HG03064 (cell line): ENCODE measurements at regions not wholly inside any gene's neighbourhood (a gene's known extent, or its start where the extent isn't known, plus 50 kb on each side); places are given as distances from the start of the nearest gene placed in this dataset.

Source experiments
- ATAC-seq: cut with Tn5 transposase; IDR thresholded peaks from one replicate; pipeline ENCODE4 v1.9.1; 2021; ENCODE audit warnings: low read depth; ENCODE audit not compliant: unreplicated experiment

- no peak for ATAC-seq
Observed at GRCh38 chr5:145223582-145223981, 611.6 kb downstream of the PRELID2 start.

DNA sequence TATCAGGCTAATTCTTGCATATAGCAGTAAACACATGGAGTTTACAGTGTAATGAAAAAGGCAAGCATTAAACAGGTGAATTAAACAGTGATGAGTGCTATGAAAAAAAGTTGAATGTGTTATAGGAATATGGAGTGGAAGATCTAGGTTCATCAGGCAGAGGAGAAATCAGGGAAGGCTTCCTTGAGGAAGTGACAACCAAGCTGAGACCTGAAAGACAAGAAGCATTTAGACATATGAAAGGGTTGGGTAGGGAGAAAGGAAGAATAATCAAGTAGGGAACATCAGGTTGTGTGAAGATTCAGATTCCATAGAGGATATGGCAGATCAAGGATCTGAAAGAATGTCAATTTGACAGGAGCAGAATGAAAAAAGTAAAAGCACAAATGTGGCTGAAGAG lies 612.5 kb downstream of the PRELID2 start:
- no peak for ATAC-seq

DNA sequence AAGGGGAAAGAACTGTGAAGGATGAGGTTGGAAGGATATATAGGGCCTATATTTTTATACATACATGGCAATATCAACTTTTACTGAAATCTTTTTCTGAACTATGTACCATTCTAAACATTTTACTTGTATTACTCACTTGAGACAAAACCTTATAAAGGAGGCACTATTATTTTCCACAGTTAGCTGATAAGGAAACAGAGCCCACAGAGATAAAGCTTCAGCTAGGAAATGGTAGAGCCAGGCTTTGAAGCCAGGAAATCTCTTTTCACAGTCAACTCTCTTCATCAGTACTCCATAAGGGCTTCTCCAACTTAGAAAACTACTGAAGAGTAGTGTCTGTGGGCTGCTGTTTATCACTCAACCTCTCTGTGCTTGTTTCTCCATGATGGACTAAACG lies 613.7 kb downstream of the PRELID2 start:
- ATAC-seq: no peak

- no peak for ATAC-seq
Observed at GRCh38 chr5:145220481-145220880, 614.7 kb downstream of the PRELID2 start.

GRCh38 chr5:145218982-145219381 lies 616.2 kb downstream of the PRELID2 start:
- no peak for ATAC-seq

DNA sequence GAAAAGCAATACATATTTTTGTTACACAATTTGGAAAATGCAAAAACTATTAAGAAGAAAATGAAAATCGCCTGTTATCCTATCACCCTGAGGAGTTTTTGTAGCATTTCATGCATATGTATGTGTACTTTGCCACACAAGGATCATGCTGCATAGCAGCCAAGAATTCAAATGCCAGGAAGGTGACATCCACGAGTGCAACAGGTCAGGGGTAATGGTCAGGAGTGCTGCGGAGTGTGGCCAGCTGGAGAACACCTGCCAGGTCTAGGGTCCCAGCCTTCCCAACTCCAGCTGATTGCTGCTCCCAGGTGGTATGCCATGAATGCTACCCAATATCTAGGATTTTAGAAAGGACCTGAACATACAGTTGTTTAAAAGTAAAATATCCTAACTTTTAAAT lies 617.1 kb downstream of the PRELID2 start:
- no peak for ATAC-seq

DNA sequence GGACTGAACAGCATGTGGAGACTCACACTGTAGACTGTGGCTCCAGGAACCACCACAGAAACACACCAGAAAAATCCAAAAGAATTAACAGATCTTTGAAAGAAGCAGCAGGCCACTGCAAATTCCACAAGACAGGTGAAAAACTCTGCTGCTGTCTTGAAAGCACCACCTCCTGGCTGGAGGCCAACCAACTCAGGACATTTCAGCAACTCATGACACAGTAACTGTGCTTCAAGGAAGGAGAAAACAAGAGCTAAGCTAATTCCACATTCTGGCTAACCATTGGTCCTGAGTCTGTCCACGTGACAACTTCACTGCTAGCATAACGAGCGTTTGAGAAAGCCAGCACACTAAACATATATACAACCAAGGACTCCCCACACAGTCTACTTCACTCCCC lies 625.1 kb downstream of the PRELID2 start:
- no peak for ATAC-seq

DNA sequence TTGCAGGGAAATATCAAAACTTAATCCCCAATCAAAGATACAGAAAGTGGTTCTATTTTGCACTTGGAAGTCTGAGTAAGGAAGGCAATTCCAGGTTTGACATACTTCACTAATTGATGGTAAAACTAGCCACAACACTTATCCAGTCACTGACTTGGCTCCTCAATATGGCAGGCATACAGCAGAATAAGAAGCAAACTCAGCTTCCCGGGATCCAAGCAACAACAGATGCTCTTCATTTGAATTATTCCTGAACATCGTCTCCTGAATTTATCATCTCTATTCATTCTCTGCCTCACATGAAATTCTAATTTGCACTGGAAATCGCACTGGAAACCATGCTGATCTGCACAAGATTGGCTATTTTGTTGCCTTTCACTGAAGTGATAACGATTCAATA lies 629.6 kb downstream of the PRELID2 start:
- no peak for ATAC-seq

DNA sequence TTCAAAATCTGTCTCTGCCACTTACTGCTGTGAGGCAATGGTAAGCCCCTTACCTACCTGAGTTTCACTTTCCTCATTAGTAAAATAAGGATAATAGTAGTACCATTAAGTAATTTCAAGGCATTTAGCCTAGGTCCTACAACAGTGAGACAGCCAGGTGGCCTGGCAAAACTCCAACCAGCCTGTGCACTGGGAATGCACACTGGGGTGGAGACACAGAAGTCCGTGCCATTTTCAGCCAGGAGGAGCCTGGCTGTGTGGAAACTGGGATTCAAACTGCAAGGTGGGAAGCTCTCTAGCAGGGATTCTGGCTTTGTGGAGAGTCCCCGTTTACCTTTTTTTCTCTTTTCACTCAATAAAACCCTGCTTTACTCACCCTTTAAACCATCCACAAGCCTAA lies 630.4 kb downstream of the PRELID2 start:
- ATAC-seq: no peak

GRCh38 chr5:145203193-145203592 lies 631.9 kb downstream of the PRELID2 start:
- ATAC-seq: no peak

GRCh38 chr5:145198525-145199260 lies 636.4 kb downstream of the PRELID2 start:
- no peak for ATAC-seq

GRCh38 chr5:145189746-145190145 lies 645.4 kb downstream of the PRELID2 start:
- ATAC-seq: no peak

DNA sequence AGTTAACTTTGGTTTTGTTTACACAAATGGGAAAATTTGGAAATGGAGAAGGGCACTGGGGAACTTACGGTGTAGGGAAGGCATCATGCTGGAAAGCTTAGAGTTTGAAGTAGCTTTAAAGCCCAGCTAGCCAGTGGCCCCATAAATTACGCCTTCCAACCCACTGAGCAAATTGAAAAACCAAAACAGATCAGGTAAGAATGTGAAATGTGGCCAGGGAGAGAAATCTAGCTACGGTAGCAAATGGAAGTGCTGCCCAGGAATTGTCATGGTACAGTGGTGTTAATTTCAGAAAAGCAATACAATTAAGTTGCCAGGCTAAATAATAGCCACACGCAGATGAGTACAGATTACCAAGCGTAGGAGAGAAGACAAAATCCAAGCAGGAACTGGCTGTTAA lies 654.8 kb downstream of the PRELID2 start:
- ATAC-seq: no peak

DNA sequence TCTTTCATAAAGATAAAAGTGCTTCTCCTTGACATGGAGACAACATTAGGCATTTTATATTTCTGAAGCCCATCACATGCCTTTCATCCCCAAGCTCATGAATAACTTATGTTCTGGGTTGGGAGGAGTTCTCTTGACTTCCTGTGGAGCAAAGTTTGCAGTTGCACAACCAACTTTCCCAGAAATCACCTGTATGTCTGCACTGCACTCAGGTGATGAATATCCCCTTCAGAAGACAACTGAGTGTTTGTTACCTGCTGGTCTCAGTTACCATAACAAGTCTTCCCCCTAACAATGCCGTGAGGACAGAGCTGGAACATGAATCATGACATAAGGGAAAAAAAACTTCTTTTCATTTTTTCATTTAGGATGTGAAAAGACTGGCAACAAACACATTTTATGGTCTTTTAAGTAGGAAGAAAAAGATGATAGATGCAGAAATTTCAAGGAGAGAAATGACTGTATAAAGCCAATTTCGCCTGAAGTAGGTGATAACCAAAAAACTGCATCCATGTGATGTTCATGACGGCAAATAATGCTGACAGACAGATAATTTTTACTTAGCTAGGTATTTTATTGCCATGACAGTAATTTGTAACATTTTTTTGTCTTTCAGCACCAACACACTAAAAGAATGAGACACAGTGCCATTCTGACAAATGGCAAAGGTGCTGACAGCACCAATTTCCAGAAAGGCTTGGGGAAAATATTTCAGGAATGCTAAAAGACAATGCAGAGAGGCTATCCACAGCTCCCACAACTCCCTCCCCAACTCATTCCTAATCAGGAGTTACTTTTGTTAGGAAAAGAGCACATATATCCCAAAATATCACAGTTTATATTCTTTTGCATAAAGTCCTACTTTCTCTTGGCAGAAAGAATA lies 656.3 kb downstream of the PRELID2 start:
- ATAC-seq: no peak

DNA sequence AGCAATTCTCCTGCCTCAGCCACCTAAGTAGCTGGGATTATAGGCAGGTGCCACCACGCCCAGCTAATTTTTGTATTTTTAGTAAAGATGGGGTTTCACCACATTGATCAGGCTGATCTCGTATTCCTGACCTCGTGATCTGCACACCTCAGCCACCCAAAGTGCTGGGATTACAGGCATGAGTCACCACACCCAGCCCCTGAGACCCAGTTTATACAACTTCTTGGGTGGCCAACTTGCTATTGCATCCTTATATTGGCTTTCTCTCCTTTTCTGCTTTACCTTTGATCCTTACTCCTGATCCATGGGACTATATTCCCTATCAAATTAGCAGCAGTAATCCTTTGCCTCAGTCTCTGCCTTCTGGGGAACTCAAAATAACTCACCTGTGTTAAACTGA lies 659.1 kb downstream of the PRELID2 start:
- ATAC-seq: no peak

- no peak for ATAC-seq
Observed at GRCh38 chr5:145166110-145166509, 669.0 kb downstream of the PRELID2 start.

GRCh38 chr5:145163876-145164275 lies 671.3 kb downstream of the PRELID2 start:
- no peak for ATAC-seq

- ATAC-seq: no peak
Observed at GRCh38 chr5:145162626-145163025, 672.5 kb downstream of the PRELID2 start.

DNA sequence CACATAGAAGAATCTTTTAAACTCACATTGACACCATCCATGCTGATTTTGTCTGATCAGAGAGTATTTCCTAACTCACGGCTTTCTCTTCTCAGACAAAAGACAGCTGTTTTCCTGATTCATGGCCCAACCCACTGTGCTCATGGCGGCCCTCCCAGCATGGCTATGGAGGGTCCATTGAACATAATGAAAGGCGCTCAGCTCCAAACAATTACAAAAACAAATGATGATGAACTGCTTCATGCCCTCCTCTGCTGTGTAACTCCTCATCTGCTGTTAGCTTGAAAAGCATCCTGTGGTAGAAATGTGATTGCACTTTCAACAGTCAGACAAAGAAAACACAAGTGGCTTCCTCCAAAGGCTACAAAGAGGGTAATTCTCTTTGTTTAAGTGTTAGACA lies 673.8 kb downstream of the PRELID2 start:
- ATAC-seq: no peak

GRCh38 chr5:145160679-145161078 lies 674.5 kb downstream of the PRELID2 start:
- ATAC-seq: no peak

DNA sequence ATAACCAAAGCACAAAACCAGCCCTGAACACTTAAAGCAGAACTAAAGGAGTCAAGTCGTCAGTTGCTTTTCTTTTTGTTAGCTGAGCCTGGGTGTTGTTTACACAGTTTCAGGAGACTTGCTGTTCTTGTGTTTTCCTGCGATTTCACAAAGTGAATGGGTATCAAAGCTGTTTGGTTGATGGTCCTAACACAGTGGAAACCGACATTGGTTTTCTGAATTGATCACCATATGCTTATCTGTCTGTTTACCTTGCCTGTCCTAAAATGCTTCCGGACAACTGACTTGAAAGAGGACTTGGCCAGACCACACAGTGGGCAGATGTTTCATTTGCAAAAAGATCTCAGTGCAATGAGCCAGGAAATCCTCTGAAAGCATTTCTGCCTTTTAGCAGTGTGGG lies 676.4 kb downstream of the PRELID2 start:
- ATAC-seq: no peak

DNA sequence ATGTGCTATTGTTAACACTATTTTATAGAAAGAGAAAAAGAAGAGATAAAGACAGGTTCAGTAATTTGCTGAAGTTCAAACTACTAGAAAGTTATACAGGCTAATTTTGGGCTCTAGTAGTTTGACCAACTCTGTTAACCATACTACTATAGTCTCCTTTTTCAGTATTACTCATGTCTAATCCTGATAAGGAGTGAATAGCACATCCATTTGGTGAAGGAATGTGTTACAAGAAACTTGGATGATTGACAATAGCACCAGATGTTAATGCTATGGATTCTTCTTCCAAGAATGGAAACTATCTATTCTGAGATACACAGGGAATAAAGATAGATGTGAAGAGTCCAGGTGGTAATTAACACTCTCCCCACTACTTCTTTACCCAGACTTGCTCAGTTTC lies 677.3 kb downstream of the PRELID2 start:
- ATAC-seq: no peak
